Daoy (cell line): ENCODE measurements at regions not wholly inside any gene's neighbourhood (a gene's known extent, or its start where the extent isn't known, plus 50 kb on each side); places are given as distances from the start of the nearest gene placed in this dataset.
"Not testable (repeated sequence)": the region's sequence is repeated elsewhere in the genome, so short reads cannot be mapped to it uniquely, and the experiment has no call there.

ENCODE experiments used
- DNase-seq: peaks from one replicate; pipeline ENCODE4 v3.0.0-alpha.2; 2015; ENCODE audit warnings: low read depth

DNA sequence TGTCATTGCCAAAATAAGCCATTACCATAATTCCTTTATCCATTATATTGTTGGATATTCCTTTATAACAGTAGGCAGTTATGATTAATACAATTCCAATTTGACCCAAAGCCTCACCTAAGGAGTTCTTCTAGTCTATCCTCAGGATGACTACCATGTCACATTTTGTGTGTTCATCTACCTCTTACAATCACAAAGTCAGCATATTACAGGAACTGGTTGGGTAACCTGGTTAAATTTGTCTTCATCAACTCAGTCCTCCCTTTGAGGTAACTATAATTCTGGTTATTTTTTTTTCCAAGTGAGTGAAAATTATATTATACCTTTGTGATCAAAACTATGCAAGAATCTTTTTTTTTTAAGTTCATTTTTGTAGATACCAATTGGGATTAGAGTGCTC lies 540.5 kb downstream of the BTBD3 start:
- DNase-seq: no peak

DNA sequence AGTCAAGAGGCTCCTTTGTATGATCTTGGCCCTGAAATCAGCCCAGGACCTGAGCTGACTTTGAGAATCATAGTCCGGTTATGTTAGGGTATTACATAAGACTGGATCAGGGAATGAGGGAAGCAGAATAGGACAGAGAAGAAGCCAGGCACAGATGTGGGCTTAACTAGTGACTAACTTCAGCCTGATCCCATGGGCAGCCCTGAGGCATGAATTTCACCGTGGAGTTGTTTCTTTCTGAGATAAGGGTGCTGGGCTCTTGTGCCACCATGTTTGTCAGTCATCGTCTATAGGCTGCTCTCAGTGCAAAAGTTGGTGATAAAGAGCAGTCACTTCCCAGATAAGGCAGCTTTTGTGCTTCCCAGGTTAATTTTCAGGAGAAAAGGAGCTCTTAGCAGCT lies 544.7 kb upstream of the SPTLC3 start:
- DNase-seq: no peak

DNA sequence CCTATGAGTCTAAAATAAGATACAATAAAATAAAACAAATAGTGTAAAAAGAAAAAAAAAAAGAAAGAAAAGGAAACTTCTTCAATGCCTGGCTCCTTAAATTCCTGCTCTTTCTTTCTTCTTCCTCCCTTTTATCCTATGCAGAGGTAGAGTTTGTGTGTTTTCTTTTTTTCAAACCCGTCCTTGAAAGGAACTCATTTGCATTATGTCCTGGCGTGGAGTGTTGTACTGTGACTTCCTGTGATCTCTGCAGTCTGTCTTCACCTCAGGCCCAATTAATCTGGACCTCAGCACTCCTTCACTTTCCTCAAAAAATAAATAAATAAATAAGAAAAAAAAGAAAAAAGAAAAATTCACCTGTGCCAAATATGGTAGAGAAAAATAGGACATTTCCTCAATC lies 541.9 kb upstream of the SPTLC3 start:
- no peak for DNase-seq

GRCh38 chr20:12467758-12468157 lies 541.0 kb upstream of the SPTLC3 start:
- no peak for DNase-seq

DNA sequence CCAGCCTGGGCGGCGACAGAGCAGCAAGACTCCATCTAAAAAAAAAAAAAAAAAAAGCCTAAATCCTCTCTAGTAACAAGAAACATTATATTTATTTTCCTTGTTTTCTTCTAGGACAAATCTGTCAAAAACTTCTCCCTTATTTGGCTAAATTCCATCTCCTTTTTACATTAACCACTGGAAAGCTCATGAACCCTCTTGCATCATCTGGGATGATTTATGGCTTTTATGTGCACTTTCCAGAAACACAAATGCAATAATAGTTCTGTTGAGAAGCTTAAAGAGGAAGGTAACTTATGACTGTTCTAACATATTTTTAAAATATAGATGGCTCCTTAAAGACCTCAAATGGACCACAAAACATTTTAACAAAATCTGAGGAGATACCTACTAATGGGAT lies 526.1 kb upstream of the SPTLC3 start:
- no peak for DNase-seq

GRCh38 chr20:12502443-12502842 lies 506.3 kb upstream of the SPTLC3 start:
- no peak for DNase-seq

DNA sequence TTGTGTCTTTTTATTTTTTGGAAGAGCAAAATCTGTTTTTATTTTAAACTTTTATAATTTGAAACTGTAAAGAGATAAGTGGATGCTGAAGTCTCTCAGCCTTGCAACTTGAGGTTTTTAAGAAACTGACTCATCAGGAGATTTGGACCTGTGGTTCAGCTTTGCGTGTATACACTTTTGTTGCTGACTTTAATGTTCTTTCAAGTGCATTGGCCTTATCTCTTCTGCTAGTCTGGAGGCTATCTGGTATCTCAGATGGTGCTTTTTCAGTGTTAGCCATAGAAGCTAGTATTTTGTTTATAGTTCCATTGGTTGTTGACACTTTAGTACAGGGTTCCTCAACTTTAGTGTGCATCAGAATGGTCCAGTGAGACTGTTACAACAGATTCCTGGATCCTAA lies 504.0 kb upstream of the SPTLC3 start:
- no peak for DNase-seq

DNA sequence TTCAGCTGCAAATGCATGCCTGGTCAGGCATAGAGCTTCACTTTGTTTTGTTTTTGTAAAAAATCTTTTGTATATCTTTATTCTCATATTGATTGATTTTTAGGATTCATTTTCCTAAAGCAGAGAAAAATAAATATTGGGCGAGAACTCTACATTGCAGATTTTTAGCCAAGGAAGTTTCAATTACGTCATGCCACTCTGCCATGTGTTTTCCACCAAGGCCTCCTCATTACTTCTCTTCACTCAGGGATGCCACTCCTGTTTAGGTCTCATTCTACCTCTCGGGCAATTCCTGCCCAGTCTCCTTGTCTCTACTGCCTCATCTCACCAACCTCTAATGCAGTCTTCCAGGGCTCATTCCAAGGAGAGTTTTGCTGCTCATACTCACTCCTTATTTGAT lies 497.3 kb upstream of the SPTLC3 start:
- no peak for DNase-seq

GRCh38 chr20:12512755-12513154 lies 496.0 kb upstream of the SPTLC3 start:
- no peak for DNase-seq

DNA sequence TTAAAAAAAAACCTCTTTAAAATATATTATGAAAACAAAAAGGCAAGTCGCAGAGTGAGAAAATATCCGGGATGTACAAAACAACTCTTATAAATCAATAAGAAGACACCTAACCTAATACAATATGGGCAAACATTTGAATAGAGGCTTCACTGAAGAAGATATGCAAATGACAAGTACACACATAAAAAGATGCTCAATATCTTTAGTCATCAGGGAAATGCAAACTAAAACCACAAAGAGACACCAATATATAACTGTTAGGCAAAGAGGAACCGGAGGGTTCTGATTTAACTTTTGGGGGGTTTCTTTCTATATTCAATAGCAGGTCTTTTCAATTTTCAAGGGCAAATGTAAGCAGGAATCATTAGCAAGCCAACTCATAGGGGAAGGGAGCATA lies 480.7 kb upstream of the SPTLC3 start:
- no peak for DNase-seq

DNA sequence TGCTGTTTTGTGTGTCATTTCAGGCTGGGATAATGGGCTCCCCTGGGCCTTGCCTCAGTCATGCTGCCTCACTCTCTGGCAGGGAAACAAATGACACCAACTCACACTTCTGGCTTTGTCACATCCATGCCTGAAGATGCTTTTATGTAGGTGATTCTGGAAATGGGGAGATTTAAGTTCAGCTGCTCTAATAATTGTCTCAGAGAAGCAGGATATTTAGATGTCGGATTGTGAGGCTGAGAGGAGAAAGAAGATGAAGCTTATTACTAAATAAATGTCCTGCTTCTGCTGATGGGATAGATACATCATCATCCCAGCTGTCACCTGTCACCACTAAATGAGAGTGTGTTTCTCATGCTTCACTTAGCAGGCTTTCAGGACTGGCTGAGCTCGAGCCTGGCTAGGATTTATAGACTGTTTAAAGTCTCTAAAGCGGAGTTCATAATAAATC lies 480.2 kb upstream of the SPTLC3 start:
- no peak for DNase-seq

DNA sequence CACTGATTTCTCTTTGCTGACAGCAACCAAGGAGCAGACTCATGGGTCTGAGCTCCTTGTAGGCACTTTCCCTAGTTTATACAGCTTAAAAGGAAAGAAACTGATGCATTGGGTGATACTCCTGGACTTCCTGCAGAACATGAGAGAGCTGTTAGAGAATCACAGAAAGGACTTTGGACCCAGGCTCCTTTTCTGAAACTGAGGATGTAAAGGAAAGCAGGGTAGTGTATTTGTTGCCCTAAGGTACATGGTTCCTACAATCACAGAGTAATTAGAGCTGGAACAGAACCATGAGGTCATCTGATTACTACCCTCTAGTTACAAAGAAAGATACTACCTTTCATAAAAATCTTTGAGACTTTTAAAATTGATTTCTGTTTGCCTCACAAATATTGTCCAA lies 477.1 kb upstream of the SPTLC3 start:
- DNase-seq: no peak

DNA sequence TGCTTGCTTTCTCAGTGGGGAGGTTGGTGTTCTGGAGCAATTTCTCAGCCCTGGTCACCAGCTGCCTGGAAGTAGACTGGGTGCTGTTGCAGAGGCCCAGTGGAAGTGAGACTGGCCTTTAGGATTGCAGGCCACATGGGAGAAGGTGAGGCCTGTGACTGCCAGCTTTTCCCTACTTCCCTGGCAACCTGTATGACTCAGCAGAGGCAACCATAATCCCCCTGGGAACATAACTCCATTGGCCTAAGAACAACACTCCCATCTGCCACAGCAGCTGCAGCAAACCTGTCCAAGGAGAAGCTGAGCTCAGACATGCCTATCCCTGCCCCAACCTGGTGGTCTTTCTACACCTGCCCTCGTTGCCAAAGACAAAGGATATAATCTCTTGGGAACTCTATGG lies 473.5 kb upstream of the SPTLC3 start:
- DNase-seq: peak; percentile 3

DNA sequence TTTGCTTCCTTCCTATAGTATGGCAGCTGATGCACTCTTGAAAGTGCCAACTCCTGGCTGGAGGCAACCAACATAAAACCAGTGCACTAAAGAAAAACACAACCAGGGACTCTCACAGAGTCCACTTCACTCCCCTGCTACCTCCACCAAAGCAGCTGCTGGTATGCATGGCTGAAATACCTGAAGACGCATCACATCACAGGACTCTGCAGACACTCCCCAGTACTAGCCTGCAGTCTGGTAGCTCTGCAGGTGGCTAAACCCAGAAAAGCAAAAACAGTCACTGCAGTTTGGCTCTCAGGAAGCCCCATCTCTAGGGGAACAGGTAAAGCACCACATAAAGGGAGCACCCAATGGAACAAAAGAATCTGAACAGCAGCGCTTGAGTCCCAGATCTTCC lies 473.0 kb upstream of the SPTLC3 start:
- DNase-seq: no peak

DNA sequence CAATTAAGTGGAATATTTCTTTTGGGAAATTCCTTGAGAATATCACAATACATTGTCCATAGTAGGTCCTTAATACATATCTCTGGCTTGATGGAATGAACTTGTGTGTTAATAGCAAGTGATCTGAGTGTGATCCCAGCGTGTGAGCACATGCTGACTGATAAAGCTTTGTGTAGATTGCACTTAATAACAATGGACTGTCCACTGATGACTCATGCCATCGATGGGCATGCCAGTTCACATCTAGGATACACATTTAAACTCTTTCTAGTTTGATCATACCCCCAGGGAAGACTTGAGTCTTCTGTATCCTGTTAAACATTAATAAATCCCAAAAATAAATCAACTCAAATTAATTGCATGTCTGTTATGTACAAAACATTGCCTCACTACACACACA lies 454.3 kb upstream of the SPTLC3 start:
- DNase-seq: peak; percentile 7

- peak; percentile 6 for DNase-seq
Observed at GRCh38 chr20:12555369-12555768, 453.4 kb upstream of the SPTLC3 start.

DNA sequence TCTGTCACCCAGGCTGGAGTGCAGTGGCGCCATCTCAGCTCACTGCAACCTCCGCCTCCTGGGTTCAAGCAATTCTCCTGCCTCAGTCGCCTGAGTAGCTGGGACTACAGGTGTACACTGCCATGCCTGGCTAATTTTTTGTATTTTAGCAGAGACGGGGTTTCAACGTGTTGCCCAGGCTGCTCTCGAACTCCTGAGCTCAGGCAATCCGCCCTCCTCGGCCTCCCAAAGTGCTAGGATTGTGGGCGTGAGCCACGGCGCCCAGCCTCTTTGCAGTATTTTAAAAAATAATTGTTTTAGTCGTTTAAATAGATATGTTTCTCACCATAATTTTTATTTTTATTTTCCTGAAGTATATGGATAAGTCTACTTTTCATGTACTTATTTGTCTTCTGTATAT lies 452.9 kb upstream of the SPTLC3 start:
- not testable (repeated sequence) for DNase-seq

DNA sequence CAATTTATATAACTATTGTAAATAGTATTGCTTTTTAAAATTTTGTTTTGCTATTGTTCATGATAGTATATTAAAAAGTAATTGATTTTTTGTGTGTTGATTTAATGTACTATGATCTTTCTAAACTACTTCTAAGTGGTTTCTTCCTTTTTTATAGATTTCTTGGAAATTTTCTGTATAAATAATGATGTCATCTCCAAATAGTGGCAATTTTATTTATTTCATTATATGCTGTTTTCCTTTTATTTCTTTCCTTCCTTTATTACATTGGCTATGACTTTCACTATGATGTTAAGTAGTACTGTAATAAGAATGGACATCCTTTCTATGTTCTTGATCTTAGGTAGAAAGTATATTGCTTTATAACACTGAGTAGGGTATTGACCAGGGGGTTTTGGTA lies 451.5 kb upstream of the SPTLC3 start:
- DNase-seq: no peak

GRCh38 chr20:12564979-12565378 lies 443.8 kb upstream of the SPTLC3 start:
- no peak for DNase-seq

- DNase-seq: no peak
Observed at GRCh38 chr20:12566596-12566995, 442.2 kb upstream of the SPTLC3 start.

- peak; percentile 41 for DNase-seq
Observed at GRCh38 chr20:12570371-12570770, 438.4 kb upstream of the SPTLC3 start.

DNA sequence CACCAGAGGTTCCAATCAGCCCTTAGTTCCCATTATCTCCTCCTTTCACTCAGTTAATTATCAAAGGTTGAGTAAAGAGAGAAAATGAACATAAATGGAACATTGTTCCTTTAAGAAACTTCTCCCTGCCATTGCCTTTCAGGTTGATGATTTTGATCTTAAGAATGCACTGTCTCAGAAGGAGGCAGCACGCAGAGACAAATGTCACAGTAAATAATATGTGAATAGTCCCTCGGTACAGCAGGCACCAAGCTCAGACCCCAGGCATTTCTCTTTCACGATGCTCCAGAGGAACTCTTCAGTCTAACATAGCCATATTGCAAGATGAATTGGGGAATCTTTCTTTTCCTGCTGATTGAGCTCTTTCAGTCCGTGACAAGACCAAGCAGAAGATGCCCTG lies 435.3 kb upstream of the SPTLC3 start:
- DNase-seq: no peak

- DNase-seq: no peak
Observed at GRCh38 chr20:12575352-12576095, 433.2 kb upstream of the SPTLC3 start.

- no peak for DNase-seq
Observed at GRCh38 chr20:12577213-12577612, 431.6 kb upstream of the SPTLC3 start.
